Mesothelial cell of epicardium (in vitro differentiated cells): ENCODE measurements at regions not wholly inside any gene's neighbourhood (a gene's known extent, or its start where the extent isn't known, plus 50 kb on each side); places are given as distances from the start of the nearest gene placed in this dataset.

Experiments used
- DNase-seq, 2 experiments: peaks; one replicate each; pipeline ENCODE4 v3.0.0; 2021; ENCODE audit warnings: low spot score in 2 of 2; ENCODE audit not compliant: unreplicated experiment in 2 of 2
- H3K27ac Mint-ChIP-seq: 2 replicates; pipeline ENCODE4 v1.8.0; 2021; ENCODE audit warnings: mixed read lengths
- H3K27me3 Mint-ChIP-seq: 2 replicates; pipeline ENCODE4 v1.8.0; 2021; ENCODE audit warnings: low read depth, mixed read lengths
- H3K36me3 Mint-ChIP-seq: 2 replicates; pipeline ENCODE4 v1.8.0; 2021; ENCODE audit warnings: mixed read lengths
- H3K4me1 Mint-ChIP-seq: 2 replicates; pipeline ENCODE4 v1.8.0; 2021; ENCODE audit warnings: mixed read lengths
- H3K4me3 Mint-ChIP-seq: 2 replicates; pipeline ENCODE4 v1.8.0; 2021; ENCODE audit warnings: mild to moderate bottlenecking, moderate library complexity, mixed read lengths
- H3K9me3 Mint-ChIP-seq: 2 replicates; pipeline ENCODE4 v1.8.0; 2021; ENCODE audit warnings: mixed read lengths
- TF ChIP-seq, protein P1 (sequence below): fragments of 200-600 bp; sonication (generic); IDR thresholded peaks from one replicate; pipeline ENCODE4 v1.5.0; 2021; ENCODE audit warnings: antibody characterized with exemption; ENCODE audit not compliant: unreplicated experiment

DNA sequence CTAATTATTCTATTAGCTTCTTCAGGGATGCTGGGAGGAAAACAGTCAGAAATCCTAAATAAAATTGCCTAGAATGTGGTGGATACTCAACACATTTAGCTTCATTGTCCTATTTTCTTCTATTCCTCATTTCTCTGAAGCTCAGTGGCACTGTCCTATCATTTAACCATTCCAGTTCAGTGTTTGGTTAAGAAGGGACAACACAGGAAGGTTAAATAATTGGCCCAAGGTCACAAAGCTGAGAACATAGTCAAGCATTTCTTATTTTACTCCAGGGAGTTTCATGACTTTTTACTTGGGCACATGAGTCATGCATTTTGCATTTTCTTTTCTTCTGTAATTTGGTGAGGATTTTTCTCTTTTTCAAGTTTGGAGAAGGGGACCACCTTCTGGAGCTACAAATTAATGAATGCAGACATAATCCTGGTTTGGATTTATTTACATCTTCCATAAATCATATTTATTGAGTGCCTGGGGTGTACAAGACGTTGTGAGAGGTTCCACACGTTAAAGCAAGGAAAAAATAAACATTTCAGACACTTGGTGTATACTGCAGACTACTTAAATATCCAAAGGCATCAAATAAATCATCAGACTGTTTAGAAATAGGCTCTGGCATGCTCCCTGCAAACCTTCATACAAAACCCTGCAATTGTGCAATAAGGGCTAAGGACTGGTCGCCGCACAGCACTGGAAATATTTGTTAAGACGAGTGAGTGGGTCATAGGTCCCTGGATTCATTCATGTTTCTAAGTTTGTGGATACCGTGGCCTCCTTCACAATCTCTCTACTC is 263.9 kb downstream of the MAF start:
- DNase-seq: no peak
- Mint-ChIP-seq H3K27me3 (peaks cover 20% of the 10 kb centered on the region), H3K36me3 (no peaks in the 10 kb centered on the region), H3K4me1 (peaks cover 2% of the 10 kb centered on the region), H3K27ac (no peak overlapping the region), H3K9me3 (no peaks in the 10 kb centered on the region), H3K4me3 (no peak overlapping the region)
- TF ChIP-seq, protein P1, sequence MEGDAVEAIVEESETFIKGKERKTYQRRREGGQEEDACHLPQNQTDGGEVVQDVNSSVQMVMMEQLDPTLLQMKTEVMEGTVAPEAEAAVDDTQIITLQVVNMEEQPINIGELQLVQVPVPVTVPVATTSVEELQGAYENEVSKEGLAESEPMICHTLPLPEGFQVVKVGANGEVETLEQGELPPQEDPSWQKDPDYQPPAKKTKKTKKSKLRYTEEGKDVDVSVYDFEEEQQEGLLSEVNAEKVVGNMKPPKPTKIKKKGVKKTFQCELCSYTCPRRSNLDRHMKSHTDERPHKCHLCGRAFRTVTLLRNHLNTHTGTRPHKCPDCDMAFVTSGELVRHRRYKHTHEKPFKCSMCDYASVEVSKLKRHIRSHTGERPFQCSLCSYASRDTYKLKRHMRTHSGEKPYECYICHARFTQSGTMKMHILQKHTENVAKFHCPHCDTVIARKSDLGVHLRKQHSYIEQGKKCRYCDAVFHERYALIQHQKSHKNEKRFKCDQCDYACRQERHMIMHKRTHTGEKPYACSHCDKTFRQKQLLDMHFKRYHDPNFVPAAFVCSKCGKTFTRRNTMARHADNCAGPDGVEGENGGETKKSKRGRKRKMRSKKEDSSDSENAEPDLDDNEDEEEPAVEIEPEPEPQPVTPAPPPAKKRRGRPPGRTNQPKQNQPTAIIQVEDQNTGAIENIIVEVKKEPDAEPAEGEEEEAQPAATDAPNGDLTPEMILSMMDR: no peak

DNA sequence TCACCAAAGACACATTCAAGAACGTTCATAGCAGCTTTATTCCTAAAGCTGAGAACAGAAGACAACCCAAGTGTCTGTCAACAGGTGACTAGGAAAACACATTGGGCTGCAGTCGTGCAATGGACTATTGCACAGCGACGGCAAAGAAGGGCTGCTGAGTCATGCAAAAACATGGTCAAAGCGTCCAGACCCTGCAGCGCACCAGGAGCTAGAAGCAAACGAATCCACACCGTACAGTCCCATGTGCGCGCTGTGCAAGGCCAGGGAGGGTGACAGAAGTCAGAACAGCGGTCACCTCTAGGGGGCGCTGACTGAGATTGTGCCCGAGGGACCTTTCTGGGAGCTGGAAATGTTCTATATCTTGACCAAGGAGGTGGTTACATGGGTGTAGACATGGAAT is 266.4 kb downstream of the MAF start:
- no peak overlapping the region for H3K27ac Mint-ChIP-seq
- H3K4me3 Mint-ChIP-seq: no peak overlapping the region
- TF ChIP-seq, protein P1: peak; percentile 48
- H3K9me3 Mint-ChIP-seq: no peaks in the 10 kb centered on the region
- DNase-seq: no peak
- no peaks in the 10 kb centered on the region for H3K4me1 Mint-ChIP-seq
- no peaks in the 10 kb centered on the region for H3K36me3 Mint-ChIP-seq
- H3K27me3 Mint-ChIP-seq: peaks cover 12% of the 10 kb centered on the region

DNA sequence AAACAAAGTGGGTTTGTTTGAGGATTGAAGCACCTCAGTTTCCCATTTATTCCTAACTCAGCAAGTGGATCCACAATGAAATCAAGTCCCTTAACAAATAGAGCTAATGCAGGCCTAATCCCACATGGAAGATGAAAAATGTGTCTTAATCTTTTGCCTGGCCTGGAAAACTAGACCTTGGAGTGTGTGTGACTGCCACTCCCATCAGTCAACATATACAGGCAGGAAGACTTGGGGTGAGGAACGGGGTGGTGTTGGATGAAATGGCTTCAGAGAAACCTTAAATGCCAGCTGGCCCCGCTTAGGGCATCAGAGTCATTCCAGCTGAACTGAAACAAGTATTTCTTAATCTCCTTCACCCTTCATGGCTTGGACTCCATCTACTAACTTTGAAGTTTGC is 269.5 kb downstream of the MAF start:
- no peak overlapping the region for H3K4me3 Mint-ChIP-seq
- no peaks in the 10 kb centered on the region for H3K9me3 Mint-ChIP-seq
- TF ChIP-seq, protein P1: no peak
- H3K27ac Mint-ChIP-seq: no peak overlapping the region
- H3K36me3 Mint-ChIP-seq: no peaks in the 10 kb centered on the region
- H3K27me3 Mint-ChIP-seq: peaks cover 32% of the 10 kb centered on the region
- H3K4me1 Mint-ChIP-seq: peaks cover 4% of the 10 kb centered on the region
- DNase-seq: no peak

- DNase-seq: no peak
- no peaks in the 10 kb centered on the region for H3K36me3 Mint-ChIP-seq
- TF ChIP-seq, protein P1: no peak
- peaks cover 4% of the 10 kb centered on the region for H3K4me1 Mint-ChIP-seq
- H3K27ac Mint-ChIP-seq: no peak overlapping the region
- peaks cover 37% of the 10 kb centered on the region for H3K27me3 Mint-ChIP-seq
- no peak overlapping the region for H3K4me3 Mint-ChIP-seq
- no peaks in the 10 kb centered on the region for H3K9me3 Mint-ChIP-seq
Measured at GRCh38 chr16:79329967-79330366, 270.6 kb downstream of the MAF start.

- Mint-ChIP-seq H3K4me1 (peaks cover 4% of the 10 kb centered on the region), H3K27me3 (peaks cover 44% of the 10 kb centered on the region), H3K36me3 (no peaks in the 10 kb centered on the region), H3K4me3 (no peak overlapping the region), H3K27ac (no peak overlapping the region), H3K9me3 (no peaks in the 10 kb centered on the region)
- no peak for DNase-seq
- TF ChIP-seq, protein P1: no peak
Measured at GRCh38 chr16:79329166-79329521, 271.4 kb downstream of the MAF start.
